ENCODE measurements at regions not wholly inside any gene's neighbourhood (a gene's known extent, or its start where the extent isn't known, plus 50 kb on each side); places are given as distances from the start of the nearest gene placed in this dataset.

- no peak for DNase-seq (ENCODE audit: extremely low spot score in 2 of 2)
- Histone ChIP-seq H3K4me1 (no peaks in the 10 kb centered on the region), H3K27ac (no peak overlapping the region), H3K36me3 (no peaks in the 10 kb centered on the region), H3K4me3 (no peak overlapping the region), H3K27me3 (no peaks in the 10 kb centered on the region), H3K9me3 (no peaks in the 10 kb centered on the region)
- intact Hi-C loops (cut with DNase I), result no loop called here
- TF ChIP-seq POLR2AphosphoS5 (IDR thresholded peaks at IDR 0.05; ENCODE audit: insufficient read depth in 1 of 2, low read depth in 1 of 2), result no peak
- TF ChIP-seq, protein P1, sequence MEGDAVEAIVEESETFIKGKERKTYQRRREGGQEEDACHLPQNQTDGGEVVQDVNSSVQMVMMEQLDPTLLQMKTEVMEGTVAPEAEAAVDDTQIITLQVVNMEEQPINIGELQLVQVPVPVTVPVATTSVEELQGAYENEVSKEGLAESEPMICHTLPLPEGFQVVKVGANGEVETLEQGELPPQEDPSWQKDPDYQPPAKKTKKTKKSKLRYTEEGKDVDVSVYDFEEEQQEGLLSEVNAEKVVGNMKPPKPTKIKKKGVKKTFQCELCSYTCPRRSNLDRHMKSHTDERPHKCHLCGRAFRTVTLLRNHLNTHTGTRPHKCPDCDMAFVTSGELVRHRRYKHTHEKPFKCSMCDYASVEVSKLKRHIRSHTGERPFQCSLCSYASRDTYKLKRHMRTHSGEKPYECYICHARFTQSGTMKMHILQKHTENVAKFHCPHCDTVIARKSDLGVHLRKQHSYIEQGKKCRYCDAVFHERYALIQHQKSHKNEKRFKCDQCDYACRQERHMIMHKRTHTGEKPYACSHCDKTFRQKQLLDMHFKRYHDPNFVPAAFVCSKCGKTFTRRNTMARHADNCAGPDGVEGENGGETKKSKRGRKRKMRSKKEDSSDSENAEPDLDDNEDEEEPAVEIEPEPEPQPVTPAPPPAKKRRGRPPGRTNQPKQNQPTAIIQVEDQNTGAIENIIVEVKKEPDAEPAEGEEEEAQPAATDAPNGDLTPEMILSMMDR (IDR thresholded peaks at IDR 0.05), result no peak
- TF ChIP-seq POLR2A (IDR thresholded peaks at IDR 0.05), result no peak
These were observed 299.2 kb downstream of the ZPLD1 start for GRCh38 chr3:102733791-102734563.

DNA sequence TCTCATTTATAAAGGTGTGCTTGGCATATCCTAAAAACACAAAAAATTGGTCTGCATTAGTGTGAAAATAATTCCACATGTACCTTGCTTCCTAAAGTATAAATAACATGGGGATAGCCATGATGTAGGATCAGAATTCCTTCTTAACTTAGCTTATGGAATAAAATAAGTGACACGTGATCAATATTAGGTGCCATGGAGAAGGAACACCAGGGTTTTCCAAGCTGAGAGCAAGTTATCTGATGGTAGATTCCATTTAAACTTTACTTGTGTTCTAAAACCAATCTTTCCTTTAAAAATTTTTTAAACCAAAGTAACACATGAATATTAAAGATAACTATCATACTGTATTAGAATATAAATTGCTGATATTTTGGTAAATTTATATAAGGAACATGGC, 300.5 kb downstream of the ZPLD1 start:
- no peaks in the 10 kb centered on the region for H3K36me3 ChIP-seq
- no peak overlapping the region for H3K4me3 ChIP-seq
- no peaks in the 10 kb centered on the region for H3K9me3 ChIP-seq
- intact Hi-C loops (cut with DNase I), result no loop called here
- no peak for TF ChIP-seq POLR2A (IDR thresholded peaks at IDR 0.05)
- TF ChIP-seq, protein P1 (IDR thresholded peaks at IDR 0.05), result no peak
- TF ChIP-seq POLR2AphosphoS5 (IDR thresholded peaks at IDR 0.05; ENCODE audit: insufficient read depth in 1 of 2, low read depth in 1 of 2), result no peak
- no peaks in the 10 kb centered on the region for H3K4me1 ChIP-seq
- H3K27me3 ChIP-seq, result no peaks in the 10 kb centered on the region
- H3K27ac ChIP-seq, result no peak overlapping the region
- no peak for DNase-seq (ENCODE audit: extremely low spot score in 2 of 2)

DNA sequence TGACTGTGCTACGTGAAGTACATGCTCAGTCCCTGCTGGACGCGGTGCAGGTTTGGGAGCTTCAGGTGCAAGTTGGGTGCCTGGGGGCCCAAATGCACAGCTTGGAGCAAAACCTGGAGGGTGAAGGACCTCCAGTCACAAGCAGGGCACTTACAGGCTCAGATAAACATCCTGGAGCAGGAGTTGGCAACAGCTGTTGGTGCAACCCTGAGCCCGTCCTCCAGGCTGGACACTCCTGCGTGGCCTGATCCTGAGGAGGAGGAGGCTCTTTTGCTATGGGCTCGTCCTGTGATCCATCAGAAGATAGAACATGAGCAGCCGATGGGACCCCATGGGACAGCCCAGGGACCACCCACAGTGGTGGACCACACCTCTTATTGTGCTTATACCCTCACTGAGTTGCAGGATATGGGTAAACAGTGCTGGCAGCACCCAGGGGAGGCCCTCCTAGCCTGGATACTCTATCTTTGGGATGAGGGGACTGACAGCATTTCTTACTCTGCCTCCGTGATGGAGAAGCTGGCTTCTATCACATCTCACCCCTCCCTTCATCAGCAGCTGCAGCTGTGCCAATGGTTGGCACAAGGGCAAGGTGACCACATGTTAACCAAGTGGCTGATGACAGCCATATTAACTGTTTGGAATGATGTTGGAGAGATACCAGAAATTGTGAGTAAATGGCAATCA, 301.6 kb downstream of the ZPLD1 start:
- intact Hi-C loops (cut with DNase I), result no loop called here

GRCh38 chr3:102736975-102737304, 302.1 kb downstream of the ZPLD1 start:
- intact Hi-C loops (cut with DNase I), result no loop called here
- H3K4me1 ChIP-seq, result no peaks in the 10 kb centered on the region
- TF ChIP-seq, protein P1 (IDR thresholded peaks at IDR 0.05), result no peak
- TF ChIP-seq POLR2A (IDR thresholded peaks at IDR 0.05) (no peak), POLR2AphosphoS5 (IDR thresholded peaks at IDR 0.05; ENCODE audit: insufficient read depth in 1 of 2, low read depth in 1 of 2) (no peak)
- H3K27me3 ChIP-seq, result no peaks in the 10 kb centered on the region
- no peak overlapping the region for H3K27ac ChIP-seq
- no peaks in the 10 kb centered on the region for H3K36me3 ChIP-seq
- no peak for DNase-seq (ENCODE audit: extremely low spot score in 2 of 2)
- H3K9me3 ChIP-seq, result no peaks in the 10 kb centered on the region
- no peak overlapping the region for H3K4me3 ChIP-seq

More for the DNA sequence above, 301.6 kb downstream of the ZPLD1 start:
- H3K27ac ChIP-seq, result no peak overlapping the region
- no peaks in the 10 kb centered on the region for H3K9me3 ChIP-seq
- no peaks in the 10 kb centered on the region for H3K36me3 ChIP-seq
- H3K27me3 ChIP-seq, result no peaks in the 10 kb centered on the region
- no peak for DNase-seq (ENCODE audit: extremely low spot score in 2 of 2)
- TF ChIP-seq POLR2A (IDR thresholded peaks at IDR 0.05), result no peak
- TF ChIP-seq, protein P1 (IDR thresholded peaks at IDR 0.05), result no peak
- TF ChIP-seq POLR2AphosphoS5 (IDR thresholded peaks at IDR 0.05; ENCODE audit: insufficient read depth in 1 of 2, low read depth in 1 of 2), result no peak
- no peaks in the 10 kb centered on the region for H3K4me1 ChIP-seq
- no peak overlapping the region for H3K4me3 ChIP-seq

GRCh38 chr3:102737353-102737752, 302.5 kb downstream of the ZPLD1 start:
- Histone ChIP-seq H3K4me1 (no peaks in the 10 kb centered on the region), H3K9me3 (no peaks in the 10 kb centered on the region), H3K27ac (no peak overlapping the region), H3K36me3 (no peaks in the 10 kb centered on the region), H3K4me3 (no peak overlapping the region), H3K27me3 (no peaks in the 10 kb centered on the region)
- intact Hi-C loops (cut with DNase I), result no loop called here
- DNase-seq (ENCODE audit: extremely low spot score in 2 of 2), result no peak
- TF ChIP-seq POLR2AphosphoS5 (IDR thresholded peaks at IDR 0.05; ENCODE audit: insufficient read depth in 1 of 2, low read depth in 1 of 2) (no peak), POLR2A (IDR thresholded peaks at IDR 0.05) (no peak)
- TF ChIP-seq, protein P1 (IDR thresholded peaks at IDR 0.05), result no peak
